ENCODE measurements at regions not wholly inside any gene's neighbourhood (a gene's known extent, or its start where the extent isn't known, plus 50 kb on each side); places are given as distances from the start of the nearest gene placed in this dataset.

DNA sequence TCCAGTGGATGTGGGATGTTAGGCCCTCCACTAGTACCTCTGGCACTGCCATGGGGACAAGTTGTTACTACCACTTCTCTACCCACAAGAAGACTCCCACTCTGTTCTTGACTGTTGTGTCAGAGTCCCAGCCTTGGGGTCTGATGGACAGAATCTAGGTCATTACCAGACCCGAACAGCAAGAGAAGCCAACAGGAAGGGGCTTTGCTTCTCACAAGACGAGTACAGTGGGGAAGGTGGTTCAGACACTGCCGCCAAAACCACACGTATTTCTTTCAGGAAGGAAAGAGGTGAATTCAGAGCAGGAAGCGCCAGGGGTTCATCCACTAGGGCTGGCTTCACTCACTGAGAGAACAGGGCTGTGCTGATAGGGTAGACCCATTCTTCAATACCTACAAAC is 161.3 kb upstream of the KIT start:
- no peak for DNase-seq

- DNase-seq, result no peak
Measured at GRCh38 chr4:54497947-54498346, 159.8 kb upstream of the KIT start.

DNA sequence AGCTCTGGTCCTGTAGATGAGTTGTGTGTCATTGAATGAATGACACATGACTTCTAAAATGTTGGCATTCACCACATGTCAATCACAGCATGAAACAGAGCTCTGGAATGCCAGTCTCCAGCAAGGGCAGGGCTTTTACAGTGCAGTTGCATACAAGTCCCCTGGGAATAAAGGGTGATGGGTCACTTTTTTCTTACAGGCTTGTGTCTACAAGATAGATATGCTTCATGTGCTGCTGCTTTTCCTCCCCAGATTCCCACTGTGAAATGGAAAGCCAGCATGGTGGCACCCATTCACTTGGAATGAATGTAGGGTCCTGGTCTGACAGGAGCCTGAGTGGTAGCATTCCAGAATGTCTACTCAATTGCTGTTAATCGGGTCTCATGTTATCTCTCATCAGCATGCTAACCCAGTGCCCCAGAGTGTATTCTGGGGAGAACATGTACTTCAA is 159.1 kb upstream of the KIT start:
- DNase-seq, result no peak

DNA sequence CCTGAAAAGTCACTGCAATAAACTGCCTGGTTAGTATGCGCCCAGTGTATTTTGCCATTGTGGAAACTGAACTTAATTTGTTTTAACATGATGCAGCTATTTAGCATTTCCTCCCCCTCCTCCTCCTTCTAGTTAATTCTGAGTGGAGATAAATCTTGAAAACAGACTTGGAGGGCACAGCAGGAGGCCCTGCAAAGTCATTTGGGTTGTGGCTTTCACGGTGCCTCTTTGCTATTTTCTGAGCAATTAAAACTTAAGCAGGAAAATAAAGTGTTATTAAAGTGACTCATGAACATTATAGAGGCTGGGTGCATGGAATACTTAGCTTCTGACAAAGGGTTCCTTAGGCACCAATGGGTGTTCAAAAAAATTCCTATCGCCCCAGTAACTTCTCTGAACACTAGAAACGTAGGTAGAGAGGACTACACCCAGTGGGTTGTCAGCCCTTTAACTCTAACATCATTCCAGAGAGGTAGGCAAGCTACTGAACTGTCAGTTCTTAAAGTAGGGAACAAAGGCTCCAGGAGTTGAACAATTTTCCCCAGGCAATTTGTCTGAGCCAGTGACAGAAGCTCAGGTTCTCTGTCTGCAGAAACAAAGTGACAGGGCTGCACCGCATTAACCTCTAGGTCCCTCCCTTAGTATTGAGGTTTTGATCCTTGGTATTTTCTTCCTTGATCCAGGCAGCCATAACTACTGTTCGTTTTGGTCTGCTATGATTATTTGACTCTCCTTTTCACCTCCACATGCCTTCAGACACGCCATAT is 158.3 kb upstream of the KIT start:
- DNase-seq, result no peak

DNA sequence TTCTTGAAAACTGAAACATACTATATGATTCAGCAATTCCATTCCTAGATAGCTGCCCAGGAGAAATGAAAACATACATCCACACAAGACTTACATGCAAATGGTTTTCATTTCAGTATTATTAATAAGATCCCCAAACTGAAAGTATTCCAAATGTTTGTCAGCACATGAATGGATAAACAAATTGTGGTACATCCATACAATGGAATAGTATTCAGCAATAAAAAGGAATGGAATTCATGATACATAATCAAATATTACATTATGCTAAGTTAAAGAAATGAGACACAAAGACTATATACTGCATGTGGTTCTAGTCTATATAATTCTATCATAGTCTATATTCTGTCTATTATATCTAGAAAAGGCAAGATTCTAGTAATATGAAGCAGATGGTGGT is 152.4 kb upstream of the KIT start:
- no peak for DNase-seq

- no peak for DNase-seq
Measured at GRCh38 chr4:54505996-54506395, 151.8 kb upstream of the KIT start.

GRCh38 chr4:54509057-54509456 is 148.7 kb upstream of the KIT start:
- no peak for DNase-seq

- no peak for DNase-seq
Measured at GRCh38 chr4:54513204-54513603, 144.6 kb upstream of the KIT start.

DNA sequence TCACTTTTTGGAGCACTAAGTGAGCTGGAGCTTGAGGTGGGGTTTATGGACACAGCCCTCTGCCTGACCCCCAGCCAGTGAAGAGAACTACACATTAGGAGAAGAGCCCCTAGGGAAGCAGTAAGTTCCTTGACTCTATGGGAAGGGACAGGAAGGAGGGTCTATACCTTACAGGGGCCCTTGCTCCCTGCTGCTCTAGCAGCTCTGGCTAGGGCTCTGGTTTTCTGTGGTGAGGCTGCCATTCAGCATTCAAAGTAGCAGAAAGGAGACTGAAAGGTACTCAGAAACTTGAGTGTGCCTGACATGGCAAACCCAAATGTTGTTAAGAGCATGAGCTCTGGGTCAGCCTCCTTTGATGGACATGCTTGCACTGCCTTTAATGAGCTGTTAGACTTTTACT is 144.0 kb upstream of the KIT start:
- DNase-seq, result no peak

DNA sequence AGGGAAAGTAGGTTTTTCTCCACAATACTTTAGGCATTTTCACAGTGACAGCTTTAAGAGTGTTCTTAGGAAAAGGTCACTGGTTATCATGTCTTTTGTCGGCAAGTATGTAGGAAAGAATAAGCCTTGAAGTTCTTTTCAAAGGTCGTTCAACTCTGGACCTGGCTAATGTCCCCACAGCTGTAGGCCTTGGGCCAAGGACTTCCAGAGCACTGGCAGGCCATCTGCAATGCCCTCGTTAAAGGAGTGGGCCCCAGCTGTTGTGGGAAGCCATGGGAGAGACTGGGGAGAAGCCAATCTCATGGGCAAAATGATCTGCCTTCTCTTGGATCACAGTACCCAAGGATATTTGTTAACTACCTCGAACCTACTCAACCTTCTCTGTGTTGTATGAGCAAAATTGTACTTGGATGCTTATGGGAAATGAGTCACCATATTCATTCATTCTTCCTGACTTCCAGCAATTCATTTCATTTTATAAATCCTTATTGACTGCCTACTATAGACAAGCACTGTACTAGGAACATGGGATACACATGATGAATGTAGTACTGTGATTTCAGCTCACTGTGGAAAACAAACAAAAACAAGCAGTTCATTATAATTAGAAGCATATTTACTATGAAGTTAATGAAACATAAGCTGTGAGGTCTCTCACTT is 141.1 kb upstream of the KIT start:
- no peak for DNase-seq

GRCh38 chr4:54517781-54518444 is 139.8 kb upstream of the KIT start:
- DNase-seq, result no peak

DNA sequence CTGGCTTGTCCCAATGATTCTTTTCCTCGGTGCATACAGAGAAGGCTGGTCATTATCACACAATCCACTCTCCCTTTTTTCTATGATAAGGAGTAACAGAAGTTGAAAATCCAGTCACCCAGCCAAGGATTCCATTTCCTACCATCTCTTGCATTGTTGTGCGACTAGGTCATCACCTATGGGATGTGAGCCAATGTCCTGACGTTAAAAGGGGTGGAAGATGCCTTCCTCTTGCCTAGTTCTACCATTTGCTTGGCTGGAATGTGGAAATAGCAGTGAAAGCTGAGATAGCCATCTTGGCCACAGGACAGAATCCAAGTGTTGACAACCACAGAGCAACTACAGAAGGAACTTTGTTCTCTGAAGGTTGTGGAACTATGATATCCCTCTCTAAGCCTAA is 132.2 kb upstream of the KIT start:
- DNase-seq, result no peak

GRCh38 chr4:54526560-54526959 is 131.2 kb upstream of the KIT start:
- no peak for DNase-seq

GRCh38 chr4:54527532-54527931 is 130.2 kb upstream of the KIT start:
- no peak for DNase-seq

DNA sequence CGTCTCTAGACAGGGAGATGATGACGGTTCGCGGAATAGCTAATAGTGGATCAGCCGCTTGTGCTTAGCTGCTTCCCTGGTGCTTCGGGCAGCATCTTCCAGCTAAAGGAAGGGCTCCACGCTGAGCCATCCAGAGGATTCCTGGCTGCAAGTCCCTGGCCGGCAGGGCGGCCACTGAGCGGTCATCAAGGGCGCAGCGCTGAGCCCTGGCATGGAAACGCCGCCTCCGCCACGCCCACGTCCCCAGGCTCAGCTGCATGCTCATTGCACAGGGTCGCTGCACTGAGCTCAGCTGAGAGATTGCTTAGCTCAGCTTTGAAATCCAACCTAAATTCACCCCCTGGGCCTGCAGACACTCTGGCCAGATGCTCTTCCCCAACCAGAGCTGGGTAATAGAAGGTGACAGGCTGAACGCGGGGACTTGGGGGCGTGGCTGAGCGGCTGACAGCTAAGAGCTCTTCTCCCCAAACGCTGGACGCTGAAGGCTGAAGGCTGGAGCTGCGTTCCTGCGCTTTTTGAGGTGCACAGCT is 118.2 kb upstream of the KIT start:
- peak in 1 of 2 donors; percentile 12 for DNase-seq

GRCh38 chr4:54540931-54541330 is 116.8 kb upstream of the KIT start:
- no peak for DNase-seq

DNA sequence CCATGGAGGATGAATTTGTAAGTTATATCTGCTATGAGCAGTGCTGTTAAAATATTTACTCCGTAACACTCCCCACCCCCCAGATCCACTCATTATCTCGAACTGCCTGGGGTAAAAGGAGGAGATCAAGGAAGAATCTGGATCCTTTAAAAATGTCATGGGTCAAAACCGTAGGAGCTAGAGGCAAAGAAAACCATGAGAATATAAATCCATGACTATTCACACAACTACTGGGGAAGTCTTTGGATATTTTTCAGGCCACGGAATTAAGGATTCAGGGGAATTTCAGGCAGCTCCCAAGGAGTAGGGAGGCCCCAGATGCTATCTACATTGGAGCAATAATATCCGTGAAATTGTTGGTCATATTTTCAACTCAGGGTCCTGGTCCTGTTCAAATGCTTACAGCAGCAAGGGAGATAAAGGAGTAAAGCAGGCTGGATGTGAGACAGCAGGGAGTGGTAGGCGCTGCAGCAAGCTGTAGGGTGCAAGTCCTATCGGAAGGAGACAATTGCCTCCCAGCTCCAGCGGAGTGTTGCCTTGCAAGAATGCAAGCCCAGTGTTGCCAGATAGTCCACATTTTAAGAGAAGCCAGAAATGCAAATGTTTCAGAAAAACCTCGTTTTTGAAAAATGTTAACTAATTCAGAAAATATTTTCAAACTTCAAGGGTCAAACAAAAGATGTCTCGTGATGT is 116.2 kb upstream of the KIT start:
- DNase-seq, result no peak

DNA sequence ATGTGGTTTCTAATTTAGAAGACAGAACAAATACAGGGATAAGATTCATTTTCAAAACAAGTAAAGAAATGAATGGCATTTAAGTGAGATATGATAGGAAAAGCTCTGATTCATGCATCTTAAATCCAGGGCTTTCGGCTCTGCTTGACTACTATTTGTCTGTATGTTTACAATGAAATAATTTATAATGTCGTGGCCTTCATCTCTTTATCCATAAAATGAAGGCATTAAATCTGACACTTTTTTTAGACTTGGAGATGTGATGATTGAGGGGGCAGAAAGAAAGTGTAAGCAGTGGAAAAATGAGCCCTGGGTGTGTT is 115.7 kb upstream of the KIT start:
- DNase-seq, result no peak

DNA sequence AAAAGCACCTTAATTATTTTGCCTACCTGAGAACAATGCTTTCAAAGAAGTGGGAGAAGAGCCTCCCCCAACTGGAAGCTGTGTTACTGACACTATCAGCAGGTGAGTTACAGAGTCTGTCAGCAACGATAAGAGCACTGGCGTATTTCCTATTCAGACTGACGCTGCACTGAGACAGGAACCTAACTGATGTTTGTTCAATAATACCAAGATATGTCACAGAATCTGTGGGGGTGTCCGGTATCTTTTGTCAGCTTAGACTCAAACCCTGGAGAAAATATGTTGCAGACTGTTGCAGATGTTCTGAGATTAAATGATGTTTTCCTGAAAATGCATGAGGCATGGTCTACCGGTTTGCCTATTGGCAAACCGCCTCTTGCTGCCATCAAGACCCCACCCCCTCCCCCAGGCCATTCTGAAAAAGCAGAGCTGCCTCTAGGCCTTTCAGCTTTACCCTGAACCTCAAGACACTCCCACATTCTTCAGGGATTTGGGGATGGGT is 115.2 kb upstream of the KIT start:
- no peak for DNase-seq

DNA sequence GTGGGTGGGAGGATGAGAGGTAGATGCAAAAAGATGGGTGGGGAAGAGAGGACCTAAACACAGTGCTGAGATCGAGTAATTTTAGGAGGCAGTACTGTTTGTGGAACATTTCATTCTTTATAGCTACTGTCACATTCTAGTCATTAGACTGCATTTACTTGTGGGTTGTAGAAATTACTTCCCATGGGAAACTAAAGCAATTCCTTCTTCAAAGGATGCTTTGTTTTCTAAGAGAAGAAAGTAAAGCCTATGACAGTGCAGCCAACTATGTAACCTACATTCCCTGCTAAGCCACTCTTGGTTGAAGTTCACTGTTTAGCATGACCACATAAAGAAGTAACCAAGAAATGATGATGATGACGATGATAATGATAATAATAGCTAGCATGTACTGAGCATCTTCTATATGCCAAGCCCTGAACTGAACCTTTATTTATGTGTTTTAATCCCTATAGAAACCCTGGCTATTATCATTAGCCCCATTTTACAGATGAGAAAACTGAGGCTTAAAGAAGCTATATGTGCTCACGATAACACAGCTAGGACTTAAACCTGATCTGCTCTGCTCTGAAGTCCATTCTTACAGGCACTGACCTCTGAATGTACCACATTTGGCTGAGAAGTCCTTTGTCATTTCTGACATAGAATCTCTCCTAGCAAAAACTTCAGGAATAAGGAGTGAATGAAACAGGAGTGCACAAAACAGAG is 114.5 kb upstream of the KIT start:
- no peak for DNase-seq

DNA sequence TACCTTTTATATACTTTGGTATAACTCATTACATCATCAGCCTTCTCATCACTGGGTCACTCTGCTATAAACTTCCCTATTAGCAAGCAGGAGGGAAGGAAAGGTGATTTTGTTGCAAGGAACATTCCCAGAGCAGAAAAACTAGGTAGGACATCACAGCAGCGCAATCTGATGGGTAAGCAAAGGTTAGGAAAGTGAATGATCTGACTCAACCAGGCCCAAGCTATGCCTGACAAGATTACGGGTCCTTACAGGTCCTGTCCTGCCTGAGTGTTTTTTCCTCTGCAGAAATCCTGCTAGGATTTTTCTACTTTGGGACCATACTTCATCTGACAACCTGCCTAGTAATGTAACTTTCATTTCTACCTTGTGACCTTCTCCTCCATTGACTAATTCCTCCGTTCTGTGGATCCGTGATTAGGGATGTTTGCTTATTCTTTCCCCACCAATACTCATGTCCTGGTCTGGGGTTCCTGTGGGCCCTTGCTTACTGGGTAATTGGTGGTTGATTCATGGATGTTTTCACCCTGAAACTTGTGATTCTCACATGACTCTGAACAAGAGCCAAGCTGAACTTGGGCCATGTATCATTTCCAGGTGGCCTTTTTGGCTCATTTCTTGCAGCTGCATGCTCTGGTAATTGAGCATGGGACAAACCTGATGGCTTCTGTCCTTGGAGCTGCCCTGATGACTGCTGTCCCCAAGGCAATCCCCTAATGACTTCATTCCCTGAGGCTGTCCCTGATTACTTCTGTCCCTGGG is 111.9 kb upstream of the KIT start:
- no peak for DNase-seq

All from stimulated activated CD4-positive, alpha-beta T cell treated with anti-CD3 and anti-CD28 coated beads, Interleukin-2, amount 100 ng/mL, for 24 hours (primary cell).